ENCODE measurements at regions not wholly inside any gene's neighbourhood (a gene's known extent, or its start where the extent isn't known, plus 50 kb on each side); places are given as distances from the start of the nearest gene placed in this dataset.

- no peak for DNase-seq (ENCODE audit: low spot score)
- no peak for ATAC-seq
These were observed 195.2 kb upstream of the DPPA4 start for GRCh38 chr3:109532257-109533216.

- no peak for ATAC-seq
- no peak for DNase-seq (ENCODE audit: low spot score)
These were observed 208.4 kb upstream of the DPPA4 start for GRCh38 chr3:109545746-109546145.

GRCh38 chr3:109548192-109548938 lies 211.0 kb upstream of the DPPA4 start:
- no peak for DNase-seq (ENCODE audit: low spot score)
- no peak for ATAC-seq

GRCh38 chr3:109553591-109554371 lies 216.4 kb upstream of the DPPA4 start:
- ATAC-seq = no peak
- DNase-seq (ENCODE audit: low spot score) = no peak

- no peak for DNase-seq (ENCODE audit: low spot score)
These were observed 222.0 kb upstream of the DPPA4 start for GRCh38 chr3:109559389-109559788.

GRCh38 chr3:109563149-109563548 lies 225.8 kb upstream of the DPPA4 start:
- ATAC-seq = no peak
- DNase-seq (ENCODE audit: low spot score) = no peak

More at GRCh38 chr3:109559389-109559788, 222.0 kb upstream of the DPPA4 start:
- no peak for ATAC-seq

GRCh38 chr3:109569135-109569846 lies 231.9 kb upstream of the DPPA4 start:
- ATAC-seq (no peak), DNase-seq (ENCODE audit: low spot score) (no peak)

GRCh38 chr3:109570408-109570807 lies 233.1 kb upstream of the DPPA4 start:
- DNase-seq (ENCODE audit: low spot score) (no peak), ATAC-seq (no peak)

- DNase-seq (ENCODE audit: low spot score) (no peak), ATAC-seq (no peak)
These were observed 235.0 kb upstream of the DPPA4 start for GRCh38 chr3:109572301-109572700.

GRCh38 chr3:109596991-109597390 lies 259.6 kb upstream of the DPPA4 start:
- ATAC-seq = no peak
- no peak for DNase-seq (ENCODE audit: low spot score)

GRCh38 chr3:109597444-109597843 lies 260.1 kb upstream of the DPPA4 start:
- DNase-seq (ENCODE audit: low spot score) = no peak
- no peak for ATAC-seq

GRCh38 chr3:109607897-109608296 lies 270.6 kb upstream of the DPPA4 start:
- DNase-seq (ENCODE audit: low spot score) = no peak
- no peak for ATAC-seq

GRCh38 chr3:109608574-109608973 lies 271.2 kb upstream of the DPPA4 start:
- DNase-seq (ENCODE audit: low spot score) = no peak
- no peak for ATAC-seq

GRCh38 chr3:109618766-109619378 lies 281.5 kb upstream of the DPPA4 start:
- no peak for ATAC-seq
- DNase-seq (ENCODE audit: low spot score) = no peak

GRCh38 chr3:109631897-109632296 lies 294.6 kb upstream of the DPPA4 start:
- DNase-seq (ENCODE audit: low spot score) (no peak), ATAC-seq (no peak)

GRCh38 chr3:109640146-109640652 lies 302.9 kb upstream of the DPPA4 start:
- DNase-seq (ENCODE audit: low spot score) (no peak), ATAC-seq (peak; percentile 72)

- ATAC-seq = no peak
- no peak for DNase-seq (ENCODE audit: low spot score)
These were observed 304.7 kb upstream of the DPPA4 start for GRCh38 chr3:109642025-109642424.

- ATAC-seq (no peak), DNase-seq (ENCODE audit: low spot score) (no peak)
These were observed 306.2 kb upstream of the DPPA4 start for GRCh38 chr3:109643590-109643989.

- no peak for DNase-seq (ENCODE audit: low spot score)
- no peak for ATAC-seq
These were observed 307.0 kb upstream of the DPPA4 start for GRCh38 chr3:109644332-109644731.

GRCh38 chr3:109644746-109645145 lies 307.4 kb upstream of the DPPA4 start:
- DNase-seq (ENCODE audit: low spot score) (no peak), ATAC-seq (no peak)

Measured in left lobe of liver (tissue), 2 donors.